ENCODE measurements at regions not wholly inside any gene's neighbourhood (a gene's known extent, or its start where the extent isn't known, plus 50 kb on each side); places are given as distances from the start of the nearest gene placed in this dataset.
A peak's percentile ranks its signal among the peaks of the same experiment; 100 is the strongest.

DNA sequence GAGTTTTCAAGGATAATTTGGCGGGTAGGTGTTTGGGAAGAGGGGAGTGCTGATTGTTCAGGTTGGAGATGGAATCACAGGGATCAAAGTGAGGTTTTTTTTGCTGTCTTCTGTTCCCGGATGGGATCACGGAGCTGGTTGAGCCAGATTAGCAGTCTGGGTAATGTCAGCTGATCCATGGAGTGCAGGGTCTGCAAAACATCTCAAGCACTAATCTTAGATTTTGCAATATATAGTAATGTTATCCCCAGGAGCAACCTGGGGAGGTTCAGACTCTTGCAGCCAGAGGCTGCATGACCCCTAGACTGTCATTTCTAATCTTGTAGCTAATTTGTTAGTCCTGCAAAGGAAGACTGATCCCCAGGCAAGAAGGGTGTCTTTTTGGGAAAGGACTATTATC, 354.1 kb upstream of the SGO1 start:
- ATAC-seq, result no peak
- Histone ChIP-seq H3K9me3 (no peaks in the 10 kb centered on the region), H3K4me3 (no peak overlapping the region), H3K27ac (no peak overlapping the region), H3K4me2 (no peak overlapping the region), H3K4me1 (no peaks in the 10 kb centered on the region)
- TF ChIP-seq, protein P1, sequence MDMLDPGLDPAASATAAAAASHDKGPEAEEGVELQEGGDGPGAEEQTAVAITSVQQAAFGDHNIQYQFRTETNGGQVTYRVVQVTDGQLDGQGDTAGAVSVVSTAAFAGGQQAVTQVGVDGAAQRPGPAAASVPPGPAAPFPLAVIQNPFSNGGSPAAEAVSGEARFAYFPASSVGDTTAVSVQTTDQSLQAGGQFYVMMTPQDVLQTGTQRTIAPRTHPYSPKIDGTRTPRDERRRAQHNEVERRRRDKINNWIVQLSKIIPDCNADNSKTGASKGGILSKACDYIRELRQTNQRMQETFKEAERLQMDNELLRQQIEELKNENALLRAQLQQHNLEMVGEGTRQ (IDR thresholded peaks at IDR 0.05), result no peak
- no peak for TF ChIP-seq KDM1A (IDR thresholded peaks at IDR 0.05; ENCODE audit: low read depth)
- no peak for TF ChIP-seq NPAS2 (CRISPR knock-in tag; IDR thresholded peaks at IDR 0.05; ENCODE audit: borderline replicate concordance)
- no peak for TF ChIP-seq TFCP2L1 (CRISPR knock-in tag; IDR thresholded peaks at IDR 0.05)
- no peak for TF ChIP-seq SMC3 (IDR thresholded peaks at IDR 0.05)
- no peak for TF ChIP-seq RFX5 (IDR thresholded peaks at IDR 0.05)
- TF ChIP-seq CBX8 (IDR thresholded peaks at IDR 0.05), result no peak
- no peak for TF ChIP-seq RCOR1 (IDR thresholded peaks at IDR 0.05; ENCODE audit: low read depth, low read length)
- no peak for TF ChIP-seq PHF8 (IDR thresholded peaks at IDR 0.05; ENCODE audit: borderline replicate concordance, low read depth)
- TF ChIP-seq FOXS1 (CRISPR knock-in tag; IDR thresholded peaks at IDR 0.05), result no peak
- TF ChIP-seq MAFK (IDR thresholded peaks at IDR 0.05; ENCODE audit: partially characterized antibody), result no peak
- no peak for TF ChIP-seq NFE2L2 (conservative IDR thresholded peaks at IDR 0.05; ENCODE audit: low read length)
- TF ChIP-seq NR3C1 (IDR thresholded peaks at IDR 0.05), result no peak
- TF ChIP-seq RAD21 (conservative IDR thresholded peaks at IDR 0.05 in 1 of 2, IDR thresholded peaks at IDR 0.05 in 1 of 2), result no peak
- no peak for TF ChIP-seq EP300 (IDR thresholded peaks at IDR 0.05)
- 45% methylated on average over 3 of the region's 3 CpGs for WGBS (ENCODE audit: missing lambda C conversion rate)
- ChIA-PET POLR2A (no interaction called here), CTCF (no interaction called here)
- DNase-seq (ENCODE audit: low read depth in 1 of 2, low spot score in 1 of 2), result no peak
- no peak for FAIRE-seq

- ATAC-seq, result no peak
- Histone ChIP-seq H3K4me3 (no peak overlapping the region), H3K4me2 (no peak overlapping the region), H3K27ac (no peak overlapping the region), H3K4me1 (no peaks in the 10 kb centered on the region), H3K9me3 (no peaks in the 10 kb centered on the region)
- CTCF ChIA-PET, result no interaction called here
- POLR2A ChIA-PET, result no interaction called here
- WGBS (ENCODE audit: missing lambda C conversion rate), result 15% methylated on average over 6 of the region's 6 CpGs
- no peak for DNase-seq (ENCODE audit: low read depth in 1 of 2, low spot score in 1 of 2)
- FAIRE-seq, result no peak
- TF ChIP-seq RFX5 (IDR thresholded peaks at IDR 0.05) (no peak), HDAC2 (IDR thresholded peaks at IDR 0.05) (no peak), MYC (IDR thresholded peaks at IDR 0.05; ENCODE audit: borderline replicate concordance, low read length) (no peak), RARB (CRISPR knock-in tag; IDR thresholded peaks at IDR 0.05) (no peak), CEBPB (IDR thresholded peaks at IDR 0.05) (no peak), JUN (IDR thresholded peaks at IDR 0.05) (no peak), CBX2 (IDR thresholded peaks at IDR 0.05; ENCODE audit: borderline replicate concordance, low read depth) (no peak), CHD4 (IDR thresholded peaks at IDR 0.05; ENCODE audit: borderline replicate concordance) (no peak), HOXB5 (CRISPR knock-in tag; IDR thresholded peaks at IDR 0.05) (no peak)
These were observed 353.7 kb upstream of the SGO1 start for GRCh38 chr3:20539666-20540065.

GRCh38 chr3:20537234-20537633, 351.2 kb upstream of the SGO1 start:
- Histone ChIP-seq H3K4me2 (no peak overlapping the region), H3K27ac (no peak overlapping the region), H3K4me1 (no peaks in the 10 kb centered on the region), H3K9me3 (no peaks in the 10 kb centered on the region), H3K4me3 (no peak overlapping the region)
- ATAC-seq (no peak), DNase-seq (ENCODE audit: low read depth in 1 of 2, low spot score in 1 of 2) (peak in 1 of 2 experiments; percentile 4), FAIRE-seq (no peak)
- CTCF ChIA-PET, result no interaction called here
- WGBS (ENCODE audit: missing lambda C conversion rate), result 3% methylated on average over 3 of the region's 3 CpGs
- no peak for TF ChIP-seq FOSL2 (IDR thresholded peaks at IDR 0.05)
- TF ChIP-seq FOSL2 (CRISPR knock-in tag; IDR thresholded peaks at IDR 0.05), result no peak
- TF ChIP-seq NFE2L2 (conservative IDR thresholded peaks at IDR 0.05; ENCODE audit: low read length), result peak; percentile 37; the same call in 1 of the 2 replicates
- no peak for TF ChIP-seq ATOH8 (CRISPR knock-in tag; IDR thresholded peaks at IDR 0.05; ENCODE audit: low read depth)
- no peak for TF ChIP-seq RAD21 (conservative IDR thresholded peaks at IDR 0.05 in 1 of 2, IDR thresholded peaks at IDR 0.05 in 1 of 2)
- TF ChIP-seq CEBPB (IDR thresholded peaks at IDR 0.05), result no peak
- no peak for TF ChIP-seq EHMT2 (IDR thresholded peaks at IDR 0.05; ENCODE audit: low read depth)
- TF ChIP-seq NPAS2 (CRISPR knock-in tag; IDR thresholded peaks at IDR 0.05; ENCODE audit: borderline replicate concordance), result no peak
- POLR2A ChIA-PET, result no interaction called here

All from A549 (cell line).